Smooth muscle cell (in vitro differentiated cells): ENCODE measurements at regions not wholly inside any gene's neighbourhood (a gene's known extent, or its start where the extent isn't known, plus 50 kb on each side); places are given as distances from the start of the nearest gene placed in this dataset.

Source experiments
- DNase-seq: peaks from one replicate; lab custom pipeline; 2025; ENCODE audit not compliant: unreplicated experiment; lab: John Stamatoyannopoulos, UW
- H2AFZ ChIP-seq: fragments of 200-600 bp; sonication (generic); 2 replicates; pipeline ENCODE4 v1.6.0; 2016; ENCODE audit warnings: antibody characterized with exemption, low read depth, mild to moderate bottlenecking
- H3F3A ChIP-seq: fragments of 200-600 bp; sonication (generic); 2 replicates; pipeline ENCODE4 v1.6.0; 2017; ENCODE audit warnings: antibody characterized with exemption, low read depth
- H3K27ac ChIP-seq: fragments of 200-600 bp; sonication (generic); 2 replicates; pipeline ENCODE4 v1.5.1; 2016; ENCODE audit warnings: low read depth, mild to moderate bottlenecking
- H3K27me3 ChIP-seq: fragments of 200-600 bp; sonication (generic); 2 replicates; pipeline ENCODE4 v1.6.1; 2016; ENCODE audit warnings: low read depth, mild to moderate bottlenecking
- H3K36me3 ChIP-seq: fragments of 200-600 bp; sonication (generic); 2 replicates; pipeline ENCODE4 v1.5.1; 2016; ENCODE audit warnings: low read depth
- H3K4me1 ChIP-seq: fragments of 200-600 bp; sonication (generic); 2 replicates; pipeline ENCODE4 v1.5.1; 2016; ENCODE audit warnings: low read depth
- H3K4me2 ChIP-seq: fragments of 200-600 bp; sonication (generic); 2 replicates; pipeline ENCODE4 v1.6.0; 2016; ENCODE audit warnings: mild to moderate bottlenecking
- H3K4me3 ChIP-seq: fragments of 200-600 bp; sonication (generic); 2 replicates; pipeline ENCODE4 v1.5.1; 2016; ENCODE audit warnings: mild to moderate bottlenecking
- H3K79me2 ChIP-seq: fragments of 200-600 bp; sonication (generic); 2 replicates; pipeline ENCODE4 v1.6.0; 2016; ENCODE audit warnings: low read depth, mild to moderate bottlenecking
- H3K9ac ChIP-seq: fragments of 200-600 bp; sonication (generic); 2 replicates; pipeline ENCODE4 v1.6.0; 2016; ENCODE audit warnings: low read depth
- H3K9me3 ChIP-seq: fragments of 200-600 bp; sonication (generic); replicated peaks from 2 replicates; pipeline ENCODE4 v1.5.1; 2016; ENCODE audit warnings: low read depth
- H4K20me1 ChIP-seq: fragments of 200-600 bp; sonication (generic); 2 replicates; pipeline ENCODE4 v1.6.0; 2016; ENCODE audit warnings: low read depth
- CTCF ChIP-seq: fragments of 200-600 bp; sonication (generic); IDR thresholded peaks from 2 replicates; pipeline ENCODE4 v1.5.1; 2017; ENCODE audit warnings: borderline replicate concordance, mild to moderate bottlenecking, antibody characterized with exemption; ENCODE audit not compliant: insufficient read depth, poor library complexity, severe bottlenecking
- WGBS: methylation state at CpG from one replicate; pipeline ENCODE4 v1.1.7; 2016; ENCODE audit warnings: low lambda C conversion rate; 5-methylcytosine and 5-hydroxymethylcytosine counted together

GRCh38 chr2:108164318-108164717 is 75.5 kb upstream of the SULT1C3 start:
- Histone ChIP-seq H3K9me3 (no peaks in the 10 kb centered on the region), H3K9ac (no peak overlapping the region), H3K4me2 (no peak overlapping the region), H2AFZ (no peak overlapping the region), H3K79me2 (no peaks in the 10 kb centered on the region), H3K36me3 (no peaks in the 10 kb centered on the region), H3K27ac (no peak overlapping the region), H4K20me1 (no peaks in the 10 kb centered on the region), H3K4me3 (no peak overlapping the region), H3K4me1 (no peaks in the 10 kb centered on the region), H3K27me3 (no peaks in the 10 kb centered on the region), H3F3A (no peaks in the 10 kb centered on the region)
- no peak for DNase-seq
- no peak for TF ChIP-seq CTCF
- 95% methylated on average over 2 of the region's 2 CpGs for WGBS

GRCh38 chr2:108165729-108166128 is 74.0 kb upstream of the SULT1C3 start:
- H3F3A ChIP-seq: no peaks in the 10 kb centered on the region
- no peak overlapping the region for H2AFZ ChIP-seq
- no peaks in the 10 kb centered on the region for H3K4me1 ChIP-seq
- no peak for DNase-seq
- H3K9me3 ChIP-seq: no peaks in the 10 kb centered on the region
- H4K20me1 ChIP-seq: no peaks in the 10 kb centered on the region
- no peaks in the 10 kb centered on the region for H3K36me3 ChIP-seq
- H3K4me3 ChIP-seq: no peak overlapping the region
- no peaks in the 10 kb centered on the region for H3K79me2 ChIP-seq
- H3K4me2 ChIP-seq: no peak overlapping the region
- no peak for TF ChIP-seq CTCF
- no peak overlapping the region for H3K27ac ChIP-seq
- WGBS: 82% methylated on average over 4 of the region's 4 CpGs
- H3K27me3 ChIP-seq: no peaks in the 10 kb centered on the region
- H3K9ac ChIP-seq: no peak overlapping the region

- Histone ChIP-seq H2AFZ (no peak overlapping the region), H3K27me3 (no peaks in the 10 kb centered on the region), H4K20me1 (no peaks in the 10 kb centered on the region), H3K4me1 (no peaks in the 10 kb centered on the region), H3K9ac (no peak overlapping the region), H3K27ac (no peak overlapping the region), H3K9me3 (no peaks in the 10 kb centered on the region), H3F3A (no peaks in the 10 kb centered on the region), H3K79me2 (no peaks in the 10 kb centered on the region), H3K4me2 (no peak overlapping the region), H3K36me3 (no peaks in the 10 kb centered on the region), H3K4me3 (no peak overlapping the region)
- no peak for DNase-seq
- 76% methylated on average over 1 of the region's 1 CpG for WGBS
- TF ChIP-seq CTCF: no peak
These were observed 72.1 kb upstream of the SULT1C3 start for GRCh38 chr2:108167699-108168098.

- Histone ChIP-seq H3K4me1 (no peaks in the 10 kb centered on the region), H2AFZ (no peak overlapping the region), H3K27ac (no peak overlapping the region), H3K27me3 (no peaks in the 10 kb centered on the region), H4K20me1 (no peaks in the 10 kb centered on the region), H3K9ac (no peak overlapping the region), H3K36me3 (no peaks in the 10 kb centered on the region), H3F3A (no peaks in the 10 kb centered on the region), H3K79me2 (no peaks in the 10 kb centered on the region), H3K4me3 (no peak overlapping the region), H3K9me3 (no peaks in the 10 kb centered on the region), H3K4me2 (no peak overlapping the region)
- DNase-seq: no peak
- TF ChIP-seq CTCF: peak; percentile 55
- 55% methylated on average over 3 of the region's 3 CpGs for WGBS
These were observed 69.7 kb upstream of the SULT1C3 start for GRCh38 chr2:108169982-108170625.
